Smooth muscle cell of the brain vasculature (primary cell): ENCODE measurements at regions not wholly inside any gene's neighbourhood (a gene's known extent, or its start where the extent isn't known, plus 50 kb on each side); places are given as distances from the start of the nearest gene placed in this dataset.
"Not testable (repeated sequence)": the region's sequence is repeated elsewhere in the genome, so short reads cannot be mapped to it uniquely, and the experiment has no call there.

ENCODE experiments used
- DNase-seq: peaks from one replicate; pipeline ENCODE4 v3.0.0-alpha.2; 2012; ENCODE audit warnings: low read depth, low spot score

- no peak for DNase-seq
These were observed 198.4 kb upstream of the PTGFR start for GRCh38 chr1:78292361-78292760.

- no peak for DNase-seq
These were observed 192.9 kb upstream of the PTGFR start for GRCh38 chr1:78297836-78298235.

GRCh38 chr1:78298349-78298748 lies 192.4 kb upstream of the PTGFR start:
- no peak for DNase-seq

DNA sequence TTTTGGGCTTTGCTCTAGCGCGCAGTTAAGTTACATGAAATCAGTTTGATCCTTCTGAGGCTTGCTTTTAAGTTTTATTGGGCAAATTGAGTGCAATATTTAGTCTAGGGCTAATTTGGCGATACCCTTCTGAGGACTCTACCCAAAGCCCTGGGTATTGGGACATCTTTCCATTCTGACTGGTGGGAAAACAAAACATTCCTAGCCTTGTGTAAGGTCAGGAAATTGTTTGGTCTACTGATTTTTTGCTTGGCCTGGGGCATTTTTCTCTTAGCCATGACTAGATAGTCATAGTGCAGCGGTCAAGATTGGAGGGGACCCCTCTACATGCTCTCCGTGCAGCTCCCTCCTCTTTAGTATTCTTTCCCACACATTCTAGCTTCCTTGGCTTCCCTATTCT lies 189.6 kb upstream of the PTGFR start:
- no peak for DNase-seq

DNA sequence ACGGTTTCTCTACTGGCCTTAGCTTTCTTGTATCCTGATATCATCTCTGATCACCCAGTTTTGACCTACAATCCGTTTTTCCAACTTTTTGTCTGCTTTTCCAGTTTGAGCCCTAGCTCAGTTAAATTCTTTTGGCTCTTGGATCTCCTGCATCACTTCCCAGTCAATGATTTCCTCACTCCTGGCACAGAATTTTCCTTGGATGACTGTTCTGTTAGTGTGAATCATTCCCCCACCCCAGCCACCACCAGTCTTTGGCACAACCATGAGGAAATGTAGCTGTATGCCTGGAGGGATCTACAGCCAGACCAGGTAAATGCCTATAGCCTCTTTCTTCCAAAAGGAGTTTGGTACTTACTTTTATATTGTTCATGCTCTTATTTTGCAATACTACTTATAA lies 187.2 kb upstream of the PTGFR start:
- no peak for DNase-seq

GRCh38 chr1:78304341-78304740 lies 186.4 kb upstream of the PTGFR start:
- no peak for DNase-seq

GRCh38 chr1:78304761-78305160 lies 186.0 kb upstream of the PTGFR start:
- peak; percentile 24 for DNase-seq

DNA sequence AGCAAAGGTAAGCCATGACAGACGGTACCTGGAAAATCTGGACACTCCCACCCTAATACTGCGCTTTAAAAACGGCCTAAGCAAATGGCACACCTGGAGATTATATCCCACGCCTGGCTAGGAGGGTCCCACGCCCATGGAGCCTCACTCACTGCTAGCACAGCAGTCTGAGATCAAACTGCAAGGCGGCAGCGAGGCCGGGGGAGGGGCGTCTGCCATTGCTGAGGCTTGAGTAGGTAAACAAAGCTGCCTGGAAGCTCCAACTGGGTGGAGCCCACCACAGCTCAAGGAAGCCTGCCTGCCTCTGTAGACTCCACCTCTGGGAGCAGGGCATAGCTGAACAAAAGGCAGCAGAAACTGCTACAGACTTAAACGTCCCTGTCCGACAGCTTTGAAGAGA lies 180.5 kb upstream of the PTGFR start:
- DNase-seq: not testable (repeated sequence)

DNA sequence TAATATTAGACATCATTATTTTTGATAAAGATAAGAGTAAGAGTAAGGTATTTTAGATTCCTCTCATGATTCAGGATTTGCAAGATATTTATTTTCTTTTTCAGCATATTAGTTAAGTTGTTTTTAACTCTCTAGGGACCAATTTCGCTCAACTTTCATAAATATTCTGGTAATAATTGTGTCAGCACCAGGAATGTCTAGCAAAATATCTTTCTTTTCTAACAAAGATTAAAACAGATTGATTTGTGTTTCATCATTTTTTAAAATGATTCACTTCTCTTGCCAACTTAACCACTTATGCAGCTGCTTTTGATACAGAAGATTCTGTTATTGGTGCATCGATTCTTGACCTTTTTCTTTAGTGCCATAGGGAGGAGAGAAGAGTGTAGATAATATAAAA lies 172.8 kb upstream of the PTGFR start:
- no peak for DNase-seq

DNA sequence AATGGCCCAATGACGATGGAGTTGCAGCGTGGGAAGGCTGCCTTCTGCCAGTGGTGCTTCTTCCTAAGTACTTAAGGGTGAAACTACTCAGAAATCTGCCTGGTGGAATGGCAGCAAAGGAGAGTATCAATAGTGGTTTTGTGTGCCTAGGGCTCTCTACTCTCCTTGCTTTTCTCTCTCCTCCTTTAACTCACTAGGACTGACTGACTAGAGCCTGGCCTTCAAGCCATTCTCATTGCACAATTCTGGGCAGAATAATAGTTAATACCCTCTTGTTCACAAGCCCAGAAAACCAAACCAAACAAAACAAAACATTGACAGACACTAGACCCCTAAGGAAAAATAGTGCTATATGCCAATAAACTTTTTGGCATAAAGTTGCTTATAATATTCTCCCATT lies 171.2 kb upstream of the PTGFR start:
- DNase-seq: no peak

DNA sequence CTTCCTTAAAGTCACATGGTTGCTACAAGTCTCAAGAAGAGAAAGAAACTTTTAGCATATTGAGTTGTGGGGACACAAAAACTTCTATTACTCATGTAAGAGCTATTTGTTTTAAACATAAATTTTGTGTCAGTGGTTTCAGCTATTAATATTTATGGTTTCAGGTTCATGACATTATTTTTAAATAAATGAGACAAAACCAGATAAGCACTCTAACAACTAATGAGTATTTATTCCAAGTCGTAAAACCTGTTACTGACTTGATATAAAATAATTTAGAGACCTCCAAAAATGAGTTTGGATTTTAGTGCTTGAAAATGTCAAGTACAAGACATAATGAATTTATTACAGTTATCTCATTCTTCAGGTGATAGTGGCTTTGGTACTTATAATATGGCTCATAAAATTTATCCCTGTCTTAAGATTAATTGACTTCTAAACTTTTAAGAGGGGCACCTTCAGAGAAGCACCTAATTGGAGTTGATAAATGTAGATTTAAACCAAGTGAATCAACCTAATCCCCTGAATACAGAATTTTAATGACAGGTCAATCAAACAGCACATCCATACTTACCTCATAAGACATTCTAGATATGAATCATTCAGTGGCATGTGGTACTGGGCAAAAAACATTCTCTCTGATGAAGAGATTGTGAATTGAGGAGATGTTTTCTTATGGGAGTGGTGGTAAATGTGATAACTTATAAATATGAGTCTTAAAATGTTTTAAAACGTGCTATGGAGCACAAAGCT lies 167.7 kb upstream of the PTGFR start:
- no peak for DNase-seq

DNA sequence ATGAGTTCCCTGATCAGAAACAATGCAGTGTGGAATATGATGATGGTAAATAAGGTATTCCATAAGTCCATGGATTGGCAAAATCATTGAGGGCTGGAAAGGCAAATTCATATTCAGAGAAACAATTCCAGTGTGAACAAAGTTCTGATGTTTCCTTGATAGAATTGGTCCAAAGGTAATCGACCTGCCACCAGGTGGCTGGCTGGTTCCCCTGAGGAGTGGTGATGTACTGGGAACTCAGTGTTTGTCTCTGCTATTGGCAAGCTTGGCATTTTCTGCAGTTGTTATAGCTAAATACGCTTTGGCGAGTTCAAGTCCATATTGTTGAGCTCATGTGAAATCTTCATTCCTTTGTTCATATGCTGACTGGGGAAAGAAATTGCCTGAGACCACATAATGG lies 165.5 kb upstream of the PTGFR start:
- no peak for DNase-seq

- no peak for DNase-seq
These were observed 161.3 kb upstream of the PTGFR start for GRCh38 chr1:78329475-78329874.

DNA sequence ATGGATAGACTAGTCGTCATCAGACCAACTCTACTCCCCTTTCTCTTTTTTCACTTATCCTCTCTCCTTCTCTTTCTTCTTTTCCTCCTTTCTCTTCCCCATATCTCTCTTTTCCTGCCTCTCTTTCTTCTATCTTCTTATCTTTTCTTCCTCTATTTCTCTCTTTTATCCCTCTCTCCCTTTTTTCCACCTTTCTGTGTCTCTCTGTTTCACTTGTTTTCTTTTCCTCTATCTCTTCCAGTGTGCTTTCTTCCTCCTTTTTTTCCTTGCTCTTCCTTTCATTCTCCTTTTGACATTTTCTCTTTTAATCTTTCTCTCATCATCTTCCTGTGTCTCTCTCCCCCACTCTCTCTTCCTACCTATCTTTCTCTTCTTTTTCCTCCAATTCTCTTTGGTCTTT lies 159.0 kb upstream of the PTGFR start:
- no peak for DNase-seq

DNA sequence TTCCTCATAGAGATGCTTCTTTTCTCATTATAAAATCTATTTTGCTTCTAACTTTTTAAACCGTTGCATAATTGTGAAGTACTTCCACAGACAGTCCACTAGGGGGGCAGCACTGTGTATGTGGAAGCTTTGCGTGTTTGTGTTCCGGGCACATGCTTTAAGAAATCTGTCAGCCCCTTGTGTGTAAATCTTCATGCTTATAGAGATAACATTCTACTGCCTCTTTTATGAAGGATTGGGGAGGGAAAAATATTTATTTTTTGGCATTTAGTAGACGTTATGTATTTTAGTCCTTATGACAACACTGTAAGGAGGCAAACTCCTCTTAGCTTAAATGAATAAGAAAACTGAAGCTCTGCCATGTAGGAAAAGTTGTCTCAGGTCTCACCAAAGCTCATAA lies 157.3 kb upstream of the PTGFR start:
- no peak for DNase-seq

DNA sequence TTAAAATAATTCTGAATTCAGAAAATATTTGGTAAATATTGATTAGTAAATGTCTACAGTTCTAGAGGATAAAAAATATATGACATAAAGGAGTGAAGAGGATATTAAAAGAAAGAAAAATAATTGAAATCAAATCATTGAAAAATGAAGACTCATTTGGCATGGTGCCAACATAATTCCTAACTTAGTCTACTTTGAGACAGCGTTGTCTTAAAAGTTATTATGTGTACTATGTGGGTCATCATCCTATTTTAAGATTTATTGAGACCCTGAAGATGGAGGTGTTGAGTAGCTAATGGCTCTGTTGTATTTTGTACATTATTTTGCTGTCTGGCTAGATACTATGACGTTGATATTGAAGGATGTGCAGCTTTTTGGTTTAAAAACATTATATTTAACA lies 156.7 kb upstream of the PTGFR start:
- DNase-seq: no peak

GRCh38 chr1:78334952-78335351 lies 155.8 kb upstream of the PTGFR start:
- no peak for DNase-seq

- not testable (repeated sequence) for DNase-seq
These were observed 154.0 kb upstream of the PTGFR start for GRCh38 chr1:78336751-78337150.

DNA sequence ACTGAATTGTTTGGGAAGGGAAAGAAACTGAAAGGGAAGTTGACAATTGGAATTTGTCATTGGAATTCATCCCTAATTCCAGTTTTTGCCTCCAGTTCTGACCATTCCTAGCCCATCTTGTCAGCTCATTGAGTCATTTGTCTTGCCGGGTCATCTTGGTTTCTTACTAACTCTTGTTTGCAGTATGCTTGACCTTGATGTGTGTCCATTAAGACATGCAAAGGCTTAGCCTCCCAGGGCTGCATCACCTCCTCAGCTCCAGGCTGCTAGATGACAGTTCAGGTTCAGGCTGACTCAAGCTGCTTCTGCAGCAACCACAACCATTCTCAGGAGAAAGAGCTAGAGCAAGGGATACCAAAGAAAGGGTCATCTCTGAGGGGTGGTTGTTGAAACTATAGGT lies 151.3 kb upstream of the PTGFR start:
- DNase-seq: no peak

- no peak for DNase-seq
These were observed 150.8 kb upstream of the PTGFR start for GRCh38 chr1:78340006-78340405.

- no peak for DNase-seq
These were observed 142.1 kb upstream of the PTGFR start for GRCh38 chr1:78348496-78349284.

GRCh38 chr1:78351551-78352216 lies 139.1 kb upstream of the PTGFR start:
- no peak for DNase-seq

DNA sequence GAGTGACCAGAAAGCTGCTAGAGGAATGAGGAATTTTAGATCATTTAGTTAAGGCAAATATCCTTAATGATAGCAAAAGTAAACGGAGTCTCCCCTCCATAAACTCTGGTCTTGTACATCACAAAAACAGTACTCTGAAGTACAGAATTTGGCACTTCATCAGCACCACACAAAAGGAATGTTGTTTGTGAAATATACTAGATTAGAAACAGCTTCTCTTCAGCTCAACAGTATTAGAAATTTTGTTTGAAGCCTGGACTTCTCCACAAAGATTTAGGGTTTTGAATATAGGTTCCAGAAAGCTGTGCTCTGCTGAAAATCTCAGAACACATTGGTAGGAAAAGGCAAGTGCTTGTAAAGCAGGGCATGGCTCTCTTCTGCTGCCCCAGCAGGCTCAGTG lies 135.1 kb upstream of the PTGFR start:
- no peak for DNase-seq
